ENCODE measurements at regions not wholly inside any gene's neighbourhood (a gene's known extent, or its start where the extent isn't known, plus 50 kb on each side); places are given as distances from the start of the nearest gene placed in this dataset.
"Not testable (repeated sequence)": the region's sequence is repeated elsewhere in the genome, so short reads cannot be mapped to it uniquely, and the experiment has no call there.

DNA sequence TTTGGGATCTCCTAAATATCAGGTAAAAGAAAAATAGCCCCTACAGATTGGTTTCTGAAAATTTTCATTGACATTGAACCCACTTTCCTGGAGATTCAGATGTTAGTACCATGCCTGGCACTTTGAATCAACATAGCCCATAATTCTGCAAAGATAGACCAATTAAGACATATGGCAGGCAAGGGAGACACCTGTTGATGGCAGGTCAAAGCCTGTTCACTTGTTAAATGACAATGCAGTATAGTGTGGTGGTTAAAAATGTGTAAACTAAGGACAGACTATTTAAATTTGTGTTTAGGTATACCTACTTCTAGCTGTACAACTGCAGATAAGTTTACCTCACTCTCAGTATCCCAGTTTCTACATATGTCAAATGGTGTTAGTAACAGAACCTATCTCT, 178.1 kb upstream of the MMADHC start:
- no peak for DNase-seq

GRCh38 chr2:149765003-149765402, 177.4 kb upstream of the MMADHC start:
- DNase-seq, result no peak

- DNase-seq, result no peak
These were observed 175.8 kb upstream of the MMADHC start for GRCh38 chr2:149763358-149763757.

DNA sequence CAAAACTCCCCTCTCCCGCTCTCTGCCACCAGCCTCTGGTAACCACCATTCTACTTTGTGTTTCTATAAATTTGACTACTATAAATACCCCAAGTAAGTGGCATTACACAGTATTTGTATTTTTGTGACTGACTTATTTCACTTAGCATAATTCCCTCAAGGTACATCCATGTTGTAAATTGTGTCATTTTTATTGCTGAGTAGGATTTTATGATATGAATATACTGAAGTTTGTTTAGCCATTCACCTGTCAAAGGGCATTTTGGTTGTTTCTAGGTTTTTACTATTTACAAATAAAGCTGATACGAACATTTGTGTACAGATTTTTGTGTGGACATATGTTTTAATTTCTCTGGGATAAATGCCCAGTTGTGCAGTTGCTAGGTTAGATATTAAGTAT, 174.0 kb upstream of the MMADHC start:
- DNase-seq, result no peak

- not testable (repeated sequence) for DNase-seq
These were observed 171.8 kb upstream of the MMADHC start for GRCh38 chr2:149759382-149759781.

GRCh38 chr2:149754722-149755121, 167.1 kb upstream of the MMADHC start:
- DNase-seq, result not testable (repeated sequence)

- no peak for DNase-seq
These were observed 159.9 kb upstream of the MMADHC start for GRCh38 chr2:149747456-149747855.

- DNase-seq, result no peak
These were observed 158.0 kb upstream of the MMADHC start for GRCh38 chr2:149745396-149746230.

GRCh38 chr2:149744865-149745264, 157.3 kb upstream of the MMADHC start:
- DNase-seq, result no peak

- no peak for DNase-seq
These were observed 156.4 kb upstream of the MMADHC start for GRCh38 chr2:149743842-149744448.

GRCh38 chr2:149741646-149742045, 154.1 kb upstream of the MMADHC start:
- DNase-seq, result no peak

- DNase-seq, result no peak
These were observed 152.9 kb upstream of the MMADHC start for GRCh38 chr2:149740490-149740889.

DNA sequence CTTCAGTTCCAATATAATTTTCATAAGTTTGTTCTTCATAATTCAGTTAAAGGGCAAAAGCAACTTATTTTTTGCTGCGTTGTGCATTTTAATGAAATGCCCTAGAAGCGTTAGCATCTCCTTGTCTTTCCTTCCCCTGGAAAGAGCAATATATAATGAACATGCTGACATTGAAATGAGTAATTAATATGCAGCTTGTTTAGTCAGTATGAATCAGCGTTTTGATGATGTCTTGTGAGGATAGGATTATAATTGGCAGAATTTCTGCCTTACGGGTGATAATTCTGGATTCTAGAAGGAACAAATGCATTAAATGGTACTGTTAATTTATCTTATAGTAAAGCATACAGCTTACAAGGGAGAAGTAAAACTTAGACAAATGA, 152.3 kb upstream of the MMADHC start:
- no peak for DNase-seq

DNA sequence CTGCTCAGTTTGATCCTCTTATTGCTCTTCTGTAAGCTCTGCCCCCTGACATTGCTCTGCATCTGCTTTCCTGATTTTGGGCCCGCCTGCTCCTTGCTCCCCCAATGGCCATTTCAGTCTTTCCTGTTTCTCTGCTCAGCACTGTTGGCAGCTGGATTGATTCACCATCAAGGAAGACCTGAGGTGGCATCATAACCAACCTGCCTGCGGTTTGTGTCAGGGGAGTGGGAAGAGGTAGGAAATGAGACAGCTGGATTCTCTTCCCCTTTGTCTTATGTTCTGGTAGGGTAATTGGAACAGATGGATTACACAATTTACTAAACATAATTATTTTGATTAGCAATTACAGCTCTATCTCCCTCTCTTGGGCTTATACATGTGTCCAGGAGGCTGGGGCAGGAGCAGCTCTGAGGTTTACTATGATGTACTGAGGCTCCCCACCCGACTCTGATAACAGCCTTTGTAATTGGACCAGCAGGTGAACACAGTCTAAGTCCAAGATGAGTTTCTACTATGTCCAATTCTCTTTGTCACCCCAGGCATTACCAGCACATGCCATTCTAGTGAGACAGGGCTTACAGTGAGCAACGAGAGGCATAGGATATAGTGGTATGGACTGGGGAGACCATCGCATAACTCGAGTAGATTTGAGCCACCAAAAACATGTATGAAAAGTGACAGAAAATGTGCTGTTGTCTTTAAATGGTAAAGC, 151.8 kb upstream of the MMADHC start:
- DNase-seq, result no peak

GRCh38 chr2:149738767-149739166, 151.2 kb upstream of the MMADHC start:
- no peak for DNase-seq

GRCh38 chr2:149737896-149738295, 150.3 kb upstream of the MMADHC start:
- no peak for DNase-seq

- no peak for DNase-seq
These were observed 147.8 kb upstream of the MMADHC start for GRCh38 chr2:149735237-149735958.

GRCh38 chr2:149733936-149734685, 146.5 kb upstream of the MMADHC start:
- no peak for DNase-seq

DNA sequence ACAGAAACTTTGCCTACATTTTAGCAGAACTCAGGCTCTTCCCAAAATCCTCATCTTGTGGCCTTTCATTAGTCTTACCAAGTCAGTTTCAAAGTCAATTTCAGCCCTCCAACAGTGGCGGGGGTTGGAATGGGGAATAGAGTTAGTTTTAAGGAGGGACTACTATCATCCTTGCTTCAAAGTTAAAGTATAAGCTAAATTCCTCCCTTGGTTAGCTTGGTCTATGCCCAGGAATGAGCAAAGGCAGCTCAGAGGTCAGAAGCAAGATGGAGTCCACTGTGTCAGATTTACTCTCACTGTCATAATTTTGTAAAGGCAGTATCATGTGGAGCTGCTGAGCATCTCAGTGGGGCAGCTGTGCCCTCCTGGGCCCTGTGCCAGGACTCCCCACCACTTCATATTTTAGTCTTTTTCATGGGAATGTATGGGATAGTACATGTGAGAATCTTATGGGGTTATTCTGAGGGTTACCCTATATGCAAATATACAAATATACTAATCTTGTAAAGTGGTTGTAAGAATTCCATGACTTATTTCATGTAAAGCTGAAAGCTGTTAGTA, 145.2 kb upstream of the MMADHC start:
- no peak for DNase-seq

DNA sequence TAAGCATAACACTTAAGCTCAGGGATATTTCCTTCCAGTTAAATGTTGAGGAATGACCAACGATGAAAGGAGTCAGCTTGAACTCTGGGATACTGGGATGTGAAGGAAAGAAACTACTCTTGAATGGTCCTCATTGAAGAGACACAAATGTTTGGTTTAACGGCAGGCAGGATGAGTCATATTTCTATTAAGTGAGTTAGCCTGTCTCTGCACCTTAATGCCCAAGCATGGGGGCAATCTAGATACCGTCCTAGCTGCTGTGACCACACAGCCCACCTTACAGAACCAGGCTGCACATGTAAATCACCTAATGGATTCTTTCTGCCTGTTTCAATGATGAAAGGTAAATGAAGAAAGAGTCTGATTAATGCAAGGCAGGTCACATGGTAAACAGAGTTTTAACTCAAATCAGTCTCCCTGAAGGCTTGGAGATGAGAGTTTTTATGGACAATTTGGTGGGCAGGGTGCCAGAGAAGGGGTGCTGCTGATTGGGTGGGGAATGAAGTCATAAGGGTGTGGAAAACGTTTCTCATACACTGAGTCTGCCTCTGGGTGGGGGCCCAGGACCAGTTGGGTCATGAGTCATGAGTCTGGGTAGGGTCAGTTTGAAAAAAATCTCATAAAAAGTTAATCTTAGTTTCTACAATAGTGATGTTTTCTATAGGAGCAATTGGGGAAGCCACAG, 144.6 kb upstream of the MMADHC start:
- DNase-seq, result no peak

DNA sequence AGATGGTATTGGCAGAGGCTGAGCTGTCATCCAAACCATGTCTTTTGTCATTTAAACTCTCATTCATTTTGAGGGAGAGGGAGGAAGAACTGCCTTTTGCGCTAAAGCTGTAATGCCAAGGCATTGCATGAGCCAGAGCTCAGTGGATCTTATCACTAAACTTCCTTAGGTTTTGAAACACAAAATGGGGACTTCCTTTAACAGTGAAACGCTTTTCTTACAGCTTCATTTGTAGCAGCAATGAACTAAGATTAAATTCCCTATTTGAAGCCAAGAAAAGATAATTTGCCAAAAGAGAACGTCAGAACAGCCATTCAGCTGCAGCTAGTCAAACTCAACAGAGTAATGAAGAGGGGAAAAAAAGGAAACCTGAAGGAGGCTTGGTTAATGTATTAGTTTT, 143.5 kb upstream of the MMADHC start:
- no peak for DNase-seq

DNA sequence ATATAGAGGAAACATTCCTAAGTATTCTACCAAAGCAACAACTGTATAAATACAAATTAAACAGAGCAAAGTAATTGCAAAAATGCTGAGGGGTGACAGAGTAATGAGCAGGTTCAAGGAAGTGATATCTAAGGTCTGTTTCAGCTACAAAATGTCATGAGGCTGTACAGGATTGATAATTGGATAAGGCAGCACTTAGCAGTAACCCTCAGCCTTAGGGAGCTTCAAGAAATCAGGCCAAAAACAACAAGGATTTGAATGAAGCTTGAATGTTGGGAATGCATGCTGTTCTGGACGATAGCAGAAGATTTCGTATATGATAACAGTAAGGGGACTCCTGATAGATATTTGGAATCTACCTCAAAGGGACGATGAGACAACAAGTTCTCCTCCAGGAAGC, 142.0 kb upstream of the MMADHC start:
- DNase-seq, result no peak
